T-helper 2 cell treated with Interferon-gamma antibody and Interleukin-4, amounts not matched to agents 100 ng/mL and 5 ng/mL, for 36 hours (primary cell): ENCODE measurements at regions not wholly inside any gene's neighbourhood (a gene's known extent, or its start where the extent isn't known, plus 50 kb on each side); places are given as distances from the start of the nearest gene placed in this dataset.
"Not testable (repeated sequence)": the region's sequence is repeated elsewhere in the genome, so short reads cannot be mapped to it uniquely, and the experiment has no call there.

Experiments
- intact Hi-C: fragments of 100-400 bp; cut with micrococcal nuclease; formaldehyde crosslinking; loops from one replicate; pipeline ENCODE4 v1.15.1; 2023

GRCh38 chr12:91769736-91770135 is 375.9 kb downstream of the BTG1 start:
- intact Hi-C loops, result loop anchor here (10.0 kb wide), 1 partner anchor 195 kb away; no protein-coding TSS in a partner anchor

GRCh38 chr12:91767237-91767636 is 378.4 kb downstream of the BTG1 start:
- intact Hi-C loops, result no loop called here

- intact Hi-C loops, result no loop called here
These were observed 379.2 kb downstream of the BTG1 start for GRCh38 chr12:91766454-91766853.

GRCh38 chr12:91763654-91764370 is 381.8 kb downstream of the BTG1 start:
- intact Hi-C loops, result no loop called here

GRCh38 chr12:91753649-91754048 is 392.0 kb downstream of the BTG1 start:
- intact Hi-C loops, result no loop called here

GRCh38 chr12:91746976-91747375 is 398.7 kb downstream of the BTG1 start:
- intact Hi-C loops, result no loop called here

- intact Hi-C loops, result no loop called here
These were observed 401.0 kb downstream of the BTG1 start for GRCh38 chr12:91744597-91744996.

- intact Hi-C loops, result no loop called here
These were observed 401.8 kb downstream of the BTG1 start for GRCh38 chr12:91743704-91744321.

GRCh38 chr12:91743280-91743679 is 402.4 kb downstream of the BTG1 start:
- intact Hi-C loops, result no loop called here

- intact Hi-C loops, result no loop called here
These were observed 403.7 kb downstream of the BTG1 start for GRCh38 chr12:91741932-91742331.

GRCh38 chr12:91733846-91734245 is 411.8 kb downstream of the BTG1 start:
- intact Hi-C loops, result not testable (repeated sequence)

- intact Hi-C loops, result no loop called here
These were observed 413.6 kb downstream of the BTG1 start for GRCh38 chr12:91732086-91732485.

- intact Hi-C loops, result no loop called here
These were observed 416.1 kb downstream of the BTG1 start for GRCh38 chr12:91729543-91729942.

GRCh38 chr12:91723191-91723590 is 422.5 kb downstream of the BTG1 start:
- intact Hi-C loops, result no loop called here

- intact Hi-C loops, result no loop called here
These were observed 423.6 kb downstream of the BTG1 start for GRCh38 chr12:91722072-91722471.

GRCh38 chr12:91721023-91721422 is 424.6 kb downstream of the BTG1 start:
- intact Hi-C loops, result no loop called here

- intact Hi-C loops, result no loop called here
These were observed 427.3 kb downstream of the BTG1 start for GRCh38 chr12:91718326-91718725.

- intact Hi-C loops, result no loop called here
These were observed 427.8 kb downstream of the BTG1 start for GRCh38 chr12:91717804-91718203.

- intact Hi-C loops, result not testable (repeated sequence)
These were observed 433.7 kb downstream of the BTG1 start for GRCh38 chr12:91711925-91712324.

- intact Hi-C loops, result no loop called here
These were observed 439.2 kb downstream of the BTG1 start for GRCh38 chr12:91706466-91706865.

GRCh38 chr12:91704446-91704845 is 441.2 kb downstream of the BTG1 start:
- intact Hi-C loops, result no loop called here

GRCh38 chr12:91703491-91704283 is 442.0 kb downstream of the BTG1 start:
- intact Hi-C loops, result no loop called here
